GM23338 (cell line): ENCODE measurements at regions not wholly inside any gene's neighbourhood (a gene's known extent, or its start where the extent isn't known, plus 50 kb on each side); places are given as distances from the start of the nearest gene placed in this dataset.

Experiments used
- ATAC-seq: fragments of 200-7000 bp; cut with Tn5 transposase; 3 replicates; pipeline ENCODE4 v1.9.1; 2020
- DNase-seq: peaks from one replicate; pipeline ENCODE4 v3.0.0-alpha.2; 2015; ENCODE audit warnings: low spot score
- H2AFZ ChIP-seq: fragments of 200-600 bp; sonication (generic); 2 replicates; pipeline ENCODE4 v1.8.0; 2016; ENCODE audit warnings: antibody characterized with exemption, mild to moderate bottlenecking, moderate library complexity
- H3F3A ChIP-seq: fragments of 200-600 bp; sonication (generic); replicated peaks from 2 replicates; pipeline ENCODE4 v1.8.0; 2017; ENCODE audit warnings: antibody characterized with exemption, mixed run types, low read depth
- H3K27ac ChIP-seq: fragments of 200-600 bp; sonication (generic); 2 replicates; pipeline ENCODE4 v1.6.1; 2016; ENCODE audit warnings: low read depth
- H3K27me3 ChIP-seq: fragments of 200-600 bp; sonication (generic); 2 replicates; pipeline ENCODE4 v1.8.0; 2016; ENCODE audit warnings: mild to moderate bottlenecking, mixed run types, moderate library complexity; ENCODE audit not compliant: insufficient read depth
- H3K36me3 ChIP-seq: fragments of 200-600 bp; sonication (generic); 2 replicates; pipeline ENCODE4 v1.8.0; 2016; ENCODE audit warnings: mild to moderate bottlenecking; ENCODE audit not compliant: insufficient read depth
- H3K4me1 ChIP-seq: fragments of 200-600 bp; sonication (generic); 2 replicates; pipeline ENCODE4 v1.8.0; 2016; ENCODE audit warnings: mild to moderate bottlenecking, moderate library complexity; ENCODE audit not compliant: insufficient read depth
- H3K4me2 ChIP-seq: fragments of 200-600 bp; sonication (generic); 2 replicates; pipeline ENCODE4 v1.7.1; 2017; ENCODE audit warnings: mixed run types
- H3K4me3 ChIP-seq: fragments of 200-600 bp; sonication (generic); 2 replicates; pipeline ENCODE4 v1.6.1; 2016; ENCODE audit warnings: mixed run types
- H3K79me2 ChIP-seq: fragments of 200-600 bp; sonication (generic); replicated peaks from 2 replicates; pipeline ENCODE4 v1.8.0; 2017; ENCODE audit warnings: mild to moderate bottlenecking; ENCODE audit not compliant: insufficient read depth
- H3K9me2 ChIP-seq: fragments of 200-600 bp; sonication (generic); 2 replicates; pipeline ENCODE4 v1.8.0; 2017; ENCODE audit not compliant: insufficient read depth
- H4K20me1 ChIP-seq: fragments of 200-600 bp; sonication (generic); replicated peaks from 2 replicates; pipeline ENCODE4 v1.8.0; 2017; ENCODE audit warnings: mild to moderate bottlenecking; ENCODE audit not compliant: insufficient read depth
- H3K27ac Mint-ChIP-seq: 2 replicates; pipeline ENCODE4 v1.8.0; 2020; ENCODE audit warnings: inconsistent platforms, mild to moderate bottlenecking, moderate library complexity, mixed read lengths
- H3K27me3 Mint-ChIP-seq: 3 replicates; pipeline ENCODE4 v1.8.0; 2022; ENCODE audit warnings: low read depth, mild to moderate bottlenecking, moderate library complexity, mixed read lengths, inconsistent platforms; ENCODE audit not compliant: insufficient read depth, poor library complexity
- H3K36me3 Mint-ChIP-seq: 3 replicates; pipeline ENCODE4 v1.8.0; 2021; ENCODE audit warnings: low read depth, mild to moderate bottlenecking, inconsistent platforms, moderate library complexity, mixed read lengths
- H3K4me1 Mint-ChIP-seq: 3 replicates; pipeline ENCODE4 v1.8.0; 2020; ENCODE audit warnings: mild to moderate bottlenecking, inconsistent platforms, mixed read lengths
- H3K4me3 Mint-ChIP-seq: 3 replicates; pipeline ENCODE4 v1.8.0; 2021; ENCODE audit warnings: moderate library complexity, mild to moderate bottlenecking, inconsistent platforms, mixed read lengths
- H3K9me3 Mint-ChIP-seq: 3 replicates; pipeline ENCODE4 v1.8.0; 2020; ENCODE audit warnings: moderate library complexity, mild to moderate bottlenecking, inconsistent platforms, mixed read lengths
- CREB1 ChIP-seq: fragments of 250-450 bp; sonication (Bioruptor Pico); IDR thresholded peaks from 2 replicates; pipeline ENCODE4 v1.5.0; 2020; ENCODE audit warnings: low read depth, mild to moderate bottlenecking, moderate library complexity
- CTCF ChIP-seq, 2 experiments: fragments of 200-600 bp in 1 of 2; sonication (generic) in 1 of 2; conservative IDR thresholded peaks; 2 replicates each; pipeline versions ENCODE4 v1.5.1 to v1.6.1; 2016 to 2017; ENCODE audit warnings: antibody characterized with exemption in 2 of 2, low read depth in 2 of 2, mild to moderate bottlenecking in 2 of 2, moderate library complexity in 1 of 2
- EZH2 ChIP-seq: fragments of 200-600 bp; sonication (generic); IDR thresholded peaks from one replicate; pipeline ENCODE4 v1.8.0; 2017; ENCODE audit warnings: antibody characterized with exemption, mild to moderate bottlenecking, low read depth; ENCODE audit not compliant: unreplicated experiment
- EZH2phosphoT487 ChIP-seq: fragments of 200-600 bp; sonication (generic); IDR thresholded peaks from one replicate; pipeline ENCODE4 v1.8.1; 2018; ENCODE audit warnings: antibody characterized with exemption; ENCODE audit not compliant: unreplicated experiment
- JUNB ChIP-seq: IDR thresholded peaks from one replicate; pipeline ENCODE4 v1.6.1; 2016; ENCODE audit warnings: antibody characterized with exemption; ENCODE audit not compliant: unreplicated experiment
- NANOG ChIP-seq: IDR thresholded peaks from 2 replicates; pipeline ENCODE4 v1.6.1; 2016; ENCODE audit warnings: antibody characterized with exemption, borderline replicate concordance
- POLR2AphosphoS5 ChIP-seq: IDR thresholded peaks from 2 replicates; pipeline ENCODE4 v1.6.1; 2016; ENCODE audit warnings: antibody characterized with exemption, low read depth
- REST ChIP-seq: IDR thresholded peaks from one replicate; pipeline ENCODE4 v1.6.1; 2018; ENCODE audit warnings: antibody characterized with exemption; ENCODE audit not compliant: unreplicated experiment
- STAT1 ChIP-seq: IDR thresholded peaks from one replicate; pipeline ENCODE4 v1.6.1; 2016; ENCODE audit warnings: antibody characterized with exemption; ENCODE audit not compliant: unreplicated experiment
- ZNF114 ChIP-seq: fragments of 250-450 bp; sonication (Bioruptor Pico); IDR thresholded peaks from 2 replicates; pipeline ENCODE4 v1.5.0; 2020; ENCODE audit warnings: mild to moderate bottlenecking, moderate library complexity
- ZNF331 ChIP-seq: fragments of 250-450 bp; sonication (Bioruptor Pico); IDR thresholded peaks from 2 replicates; pipeline ENCODE4 v1.5.0; 2020; ENCODE audit warnings: low read depth, mild to moderate bottlenecking, moderate library complexity
- TF ChIP-seq, protein P1 (sequence below): fragments of 250-450 bp; sonication (Bioruptor Pico); IDR thresholded peaks from 2 replicates; pipeline ENCODE4 v1.5.0; 2020; ENCODE audit warnings: mild to moderate bottlenecking, moderate library complexity
- TF ChIP-seq, protein P2 (sequence below): IDR thresholded peaks from 2 replicates; pipeline ENCODE4 v1.6.1; 2016; ENCODE audit warnings: antibody characterized with exemption

GRCh38 chr5:86532429-86532828 lies 85.3 kb upstream of the COX7C start:
- TF ChIP-seq JUNB (no peak), EZH2phosphoT487 (no peak), ZNF331 (no peak), STAT1 (no peak), EZH2 (no peak), NANOG (no peak), POLR2AphosphoS5 (no peak), REST (no peak), ZNF114 (no peak), CREB1 (CRISPR knock-in tag) (no peak), CTCF (conservative IDR thresholded peaks at IDR 0.05; ENCODE audit: low read depth in 2 of 2) (no peak)
- TF ChIP-seq, protein P1, sequence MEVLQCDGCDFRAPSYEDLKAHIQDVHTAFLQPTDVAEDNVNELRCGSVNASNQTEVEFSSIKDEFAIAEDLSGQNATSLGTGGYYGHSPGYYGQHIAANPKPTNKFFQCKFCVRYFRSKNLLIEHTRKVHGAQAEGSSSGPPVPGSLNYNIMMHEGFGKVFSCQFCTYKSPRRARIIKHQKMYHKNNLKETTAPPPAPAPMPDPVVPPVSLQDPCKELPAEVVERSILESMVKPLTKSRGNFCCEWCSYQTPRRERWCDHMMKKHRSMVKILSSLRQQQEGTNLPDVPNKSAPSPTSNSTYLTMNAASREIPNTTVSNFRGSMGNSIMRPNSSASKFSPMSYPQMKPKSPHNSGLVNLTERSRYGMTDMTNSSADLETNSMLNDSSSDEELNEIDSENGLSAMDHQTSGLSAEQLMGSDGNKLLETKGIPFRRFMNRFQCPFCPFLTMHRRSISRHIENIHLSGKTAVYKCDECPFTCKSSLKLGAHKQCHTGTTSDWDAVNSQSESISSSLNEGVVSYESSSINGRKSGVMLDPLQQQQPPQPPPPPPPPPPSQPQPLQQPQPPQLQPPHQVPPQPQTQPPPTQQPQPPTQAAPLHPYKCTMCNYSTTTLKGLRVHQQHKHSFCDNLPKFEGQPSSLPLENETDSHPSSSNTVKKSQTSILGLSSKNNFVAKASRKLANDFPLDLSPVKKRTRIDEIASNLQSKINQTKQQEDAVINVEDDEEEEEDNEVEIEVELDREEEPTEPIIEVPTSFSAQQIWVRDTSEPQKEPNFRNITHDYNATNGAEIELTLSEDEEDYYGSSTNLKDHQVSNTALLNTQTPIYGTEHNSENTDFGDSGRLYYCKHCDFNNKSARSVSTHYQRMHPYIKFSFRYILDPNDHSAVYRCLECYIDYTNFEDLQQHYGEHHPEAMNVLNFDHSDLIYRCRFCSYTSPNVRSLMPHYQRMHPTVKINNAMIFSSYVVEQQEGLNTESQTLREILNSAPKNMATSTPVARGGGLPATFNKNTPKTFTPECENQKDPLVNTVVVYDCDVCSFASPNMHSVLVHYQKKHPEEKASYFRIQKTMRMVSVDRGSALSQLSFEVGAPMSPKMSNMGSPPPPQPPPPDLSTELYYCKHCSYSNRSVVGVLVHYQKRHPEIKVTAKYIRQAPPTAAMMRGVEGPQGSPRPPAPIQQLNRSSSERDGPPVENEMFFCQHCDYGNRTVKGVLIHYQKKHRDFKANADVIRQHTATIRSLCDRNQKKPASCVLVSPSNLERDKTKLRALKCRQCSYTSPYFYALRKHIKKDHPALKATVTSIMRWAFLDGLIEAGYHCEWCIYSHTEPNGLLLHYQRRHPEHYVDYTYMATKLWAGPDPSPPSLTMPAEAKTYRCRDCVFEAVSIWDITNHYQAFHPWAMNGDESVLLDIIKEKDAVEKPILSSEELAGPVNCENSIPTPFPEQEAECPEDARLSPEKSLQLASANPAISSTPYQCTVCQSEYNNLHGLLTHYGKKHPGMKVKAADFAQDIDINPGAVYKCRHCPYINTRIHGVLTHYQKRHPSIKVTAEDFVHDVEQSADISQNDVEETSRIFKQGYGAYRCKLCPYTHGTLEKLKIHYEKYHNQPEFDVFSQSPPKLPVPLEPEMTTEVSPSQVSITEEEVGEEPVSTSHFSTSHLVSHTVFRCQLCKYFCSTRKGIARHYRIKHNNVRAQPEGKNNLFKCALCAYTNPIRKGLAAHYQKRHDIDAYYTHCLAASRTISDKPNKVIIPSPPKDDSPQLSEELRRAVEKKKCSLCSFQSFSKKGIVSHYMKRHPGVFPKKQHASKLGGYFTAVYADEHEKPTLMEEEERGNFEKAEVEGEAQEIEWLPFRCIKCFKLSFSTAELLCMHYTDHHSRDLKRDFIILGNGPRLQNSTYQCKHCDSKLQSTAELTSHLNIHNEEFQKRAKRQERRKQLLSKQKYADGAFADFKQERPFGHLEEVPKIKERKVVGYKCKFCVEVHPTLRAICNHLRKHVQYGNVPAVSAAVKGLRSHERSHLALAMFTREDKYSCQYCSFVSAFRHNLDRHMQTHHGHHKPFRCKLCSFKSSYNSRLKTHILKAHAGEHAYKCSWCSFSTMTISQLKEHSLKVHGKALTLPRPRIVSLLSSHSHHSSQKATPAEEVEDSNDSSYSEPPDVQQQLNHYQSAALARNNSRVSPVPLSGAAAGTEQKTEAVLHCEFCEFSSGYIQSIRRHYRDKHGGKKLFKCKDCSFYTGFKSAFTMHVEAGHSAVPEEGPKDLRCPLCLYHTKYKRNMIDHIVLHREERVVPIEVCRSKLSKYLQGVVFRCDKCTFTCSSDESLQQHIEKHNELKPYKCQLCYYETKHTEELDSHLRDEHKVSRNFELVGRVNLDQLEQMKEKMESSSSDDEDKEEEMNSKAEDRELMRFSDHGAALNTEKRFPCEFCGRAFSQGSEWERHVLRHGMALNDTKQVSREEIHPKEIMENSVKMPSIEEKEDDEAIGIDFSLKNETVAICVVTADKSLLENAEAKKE: no peak
- TF ChIP-seq, protein P2, sequence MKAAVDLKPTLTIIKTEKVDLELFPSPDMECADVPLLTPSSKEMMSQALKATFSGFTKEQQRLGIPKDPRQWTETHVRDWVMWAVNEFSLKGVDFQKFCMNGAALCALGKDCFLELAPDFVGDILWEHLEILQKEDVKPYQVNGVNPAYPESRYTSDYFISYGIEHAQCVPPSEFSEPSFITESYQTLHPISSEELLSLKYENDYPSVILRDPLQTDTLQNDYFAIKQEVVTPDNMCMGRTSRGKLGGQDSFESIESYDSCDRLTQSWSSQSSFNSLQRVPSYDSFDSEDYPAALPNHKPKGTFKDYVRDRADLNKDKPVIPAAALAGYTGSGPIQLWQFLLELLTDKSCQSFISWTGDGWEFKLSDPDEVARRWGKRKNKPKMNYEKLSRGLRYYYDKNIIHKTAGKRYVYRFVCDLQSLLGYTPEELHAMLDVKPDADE: no peak
- Histone ChIP-seq H3K4me2 (no peak overlapping the region), H3F3A (no peaks in the 10 kb centered on the region), H3K27me3 (no peaks in the 10 kb centered on the region), H3K4me1 (no peaks in the 10 kb centered on the region), H3K36me3 (no peaks in the 10 kb centered on the region), H3K4me3 (no peak overlapping the region), H3K9me2 (no peaks in the 10 kb centered on the region), H4K20me1 (no peaks in the 10 kb centered on the region), H3K79me2 (no peaks in the 10 kb centered on the region), H2AFZ (no peak overlapping the region), H3K27ac (no peak overlapping the region)
- Mint-ChIP-seq H3K36me3 (no peaks in the 10 kb centered on the region), H3K9me3 (no peaks in the 10 kb centered on the region), H3K27ac (no peak overlapping the region), H3K27me3 (no peaks in the 10 kb centered on the region), H3K4me3 (no peak overlapping the region), H3K4me1 (no peaks in the 10 kb centered on the region)
- ATAC-seq: no peak
- no peak for DNase-seq
